Pulmonary artery endothelial cell (primary cell): ENCODE measurements at regions not wholly inside any gene's neighbourhood (a gene's known extent, or its start where the extent isn't known, plus 50 kb on each side); places are given as distances from the start of the nearest gene placed in this dataset.

ENCODE experiments used
- DNase-seq: peaks from one replicate; pipeline ENCODE4 v3.0.0-alpha.2; 2011; ENCODE audit warnings: low read depth, low spot score

DNA sequence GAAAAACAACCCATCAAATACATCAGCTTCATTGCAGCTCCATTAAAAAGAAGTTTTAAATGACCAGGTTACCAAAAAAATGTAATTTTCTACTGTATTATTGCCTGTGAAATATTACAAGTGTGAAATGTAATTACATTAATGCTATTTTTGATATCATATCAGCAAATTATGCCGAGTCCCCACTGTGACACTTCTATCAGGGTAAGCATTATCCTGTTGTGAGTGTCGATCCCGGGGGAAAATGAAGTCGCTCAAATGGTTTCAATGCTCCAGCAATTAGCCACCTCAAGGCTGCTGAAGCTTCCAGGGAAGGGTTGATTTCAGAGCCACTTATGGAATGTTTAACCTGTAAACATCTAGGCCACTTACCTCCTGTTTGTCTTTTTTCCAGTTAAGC is 70.4 kb downstream of the RCN1 start:
- no peak for DNase-seq

DNA sequence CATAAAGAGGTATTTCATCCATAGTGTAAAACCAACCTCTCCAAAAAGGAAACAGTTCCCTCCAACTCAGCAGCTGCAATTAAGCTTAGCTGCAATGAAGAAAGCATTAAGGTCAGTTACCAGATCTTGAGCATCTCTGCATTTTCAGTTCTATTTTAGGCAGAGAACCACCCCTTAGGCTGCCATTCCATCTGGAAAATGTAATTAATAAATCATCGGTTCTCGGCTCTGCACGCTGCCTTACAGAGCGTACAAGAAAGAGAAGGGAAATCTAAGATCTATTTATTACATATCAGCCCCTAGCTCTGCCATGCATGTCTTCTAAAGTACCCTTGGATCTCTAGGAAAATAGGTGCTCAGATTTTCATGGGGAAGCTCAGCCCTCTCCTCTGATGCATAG is 71.5 kb downstream of the RCN1 start:
- DNase-seq: no peak

DNA sequence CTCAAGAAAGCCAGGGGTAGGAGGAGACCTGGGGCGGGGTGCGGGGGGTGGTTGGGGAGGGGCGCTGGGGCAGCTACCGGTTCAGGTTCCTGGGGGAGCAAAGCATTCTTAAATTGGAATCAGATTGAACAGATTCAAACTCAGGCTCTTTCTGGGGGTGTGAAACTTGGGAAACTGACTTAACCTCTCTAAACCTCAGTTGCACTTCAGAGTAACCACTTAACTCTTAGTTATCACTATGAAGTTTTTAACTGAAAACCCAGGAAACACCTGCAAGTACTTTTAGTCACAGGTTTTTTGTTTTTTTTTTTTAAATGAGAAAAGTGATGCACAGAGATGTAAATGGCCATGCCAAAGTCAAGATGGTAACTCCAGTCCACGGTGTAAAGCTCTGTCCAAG is 72.0 kb downstream of the RCN1 start:
- DNase-seq: no peak

DNA sequence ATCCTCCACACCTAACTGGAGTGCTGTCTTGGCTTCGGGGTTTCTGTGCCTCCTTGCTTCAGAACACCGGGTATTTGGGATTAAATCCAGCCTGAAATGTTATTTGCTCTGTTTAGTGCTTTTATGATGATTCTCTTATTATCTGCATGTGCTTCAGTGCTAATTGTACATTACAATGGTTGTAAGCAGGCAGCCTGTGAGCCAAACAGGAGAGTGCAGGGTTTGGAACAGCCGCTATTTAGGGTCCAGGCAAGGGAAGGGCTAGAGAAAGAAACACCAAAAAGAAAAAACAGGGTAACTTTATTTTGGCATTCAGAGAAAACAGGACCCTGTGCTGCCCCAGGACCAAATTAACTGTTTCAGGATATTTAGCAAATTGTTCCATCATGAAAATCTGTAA is 72.7 kb downstream of the RCN1 start:
- no peak for DNase-seq

DNA sequence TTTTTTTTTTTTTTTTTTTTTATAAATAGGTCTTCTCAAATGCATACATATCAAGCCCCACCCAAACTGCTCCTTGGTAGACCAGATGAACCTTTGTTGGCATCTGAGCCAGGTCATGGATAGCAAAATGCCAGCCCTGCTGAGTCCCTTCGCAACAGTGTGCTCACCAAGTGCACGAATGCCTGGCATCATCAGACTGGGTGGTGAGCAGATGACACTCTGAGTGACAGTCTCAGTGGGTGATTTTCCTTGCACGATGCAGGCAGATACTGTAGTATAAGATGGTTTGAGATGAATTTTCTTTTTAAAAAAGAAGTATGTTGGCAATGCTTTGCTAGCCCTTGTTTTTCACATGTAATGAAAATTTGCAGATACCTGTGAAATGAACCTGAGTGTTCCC is 74.0 kb downstream of the RCN1 start:
- no peak for DNase-seq

DNA sequence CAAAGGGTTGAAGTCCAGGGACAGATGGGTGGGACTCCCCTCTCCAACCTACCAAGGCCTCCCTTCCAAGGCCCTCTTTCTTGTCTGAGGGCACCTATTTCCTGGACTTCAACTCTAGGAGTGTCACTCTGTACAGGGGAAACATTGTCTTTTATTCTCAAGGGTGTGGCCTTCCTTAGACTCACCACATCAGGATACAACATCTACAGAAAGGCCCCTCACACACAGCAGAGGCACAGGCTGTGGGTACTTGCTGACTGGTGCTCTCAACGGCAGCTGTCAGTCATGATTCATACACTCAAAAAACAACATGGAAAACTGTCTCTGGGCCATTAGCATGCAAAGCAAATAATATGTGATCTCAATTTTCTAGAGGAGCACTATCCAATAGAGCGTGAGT is 78.0 kb downstream of the RCN1 start:
- DNase-seq: no peak

DNA sequence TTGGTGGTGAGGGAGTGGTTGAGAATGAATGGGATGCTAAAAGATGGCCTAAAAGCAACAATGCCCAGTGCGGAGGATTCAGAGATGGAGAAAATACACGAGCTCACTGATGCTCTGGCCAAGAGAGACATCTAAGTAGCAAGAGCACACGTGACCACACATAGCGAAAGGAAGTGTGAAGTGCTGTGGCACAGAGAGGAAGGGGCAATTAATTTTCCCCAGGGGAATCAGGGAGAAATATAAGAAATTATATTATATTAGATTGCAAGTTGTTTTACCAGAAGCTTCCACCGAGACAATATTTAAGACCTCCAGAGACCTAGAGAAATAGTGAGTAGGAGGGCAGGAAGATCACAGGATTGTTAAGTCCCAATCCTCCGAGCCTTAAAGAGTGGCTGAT is 80.6 kb downstream of the RCN1 start:
- no peak for DNase-seq

DNA sequence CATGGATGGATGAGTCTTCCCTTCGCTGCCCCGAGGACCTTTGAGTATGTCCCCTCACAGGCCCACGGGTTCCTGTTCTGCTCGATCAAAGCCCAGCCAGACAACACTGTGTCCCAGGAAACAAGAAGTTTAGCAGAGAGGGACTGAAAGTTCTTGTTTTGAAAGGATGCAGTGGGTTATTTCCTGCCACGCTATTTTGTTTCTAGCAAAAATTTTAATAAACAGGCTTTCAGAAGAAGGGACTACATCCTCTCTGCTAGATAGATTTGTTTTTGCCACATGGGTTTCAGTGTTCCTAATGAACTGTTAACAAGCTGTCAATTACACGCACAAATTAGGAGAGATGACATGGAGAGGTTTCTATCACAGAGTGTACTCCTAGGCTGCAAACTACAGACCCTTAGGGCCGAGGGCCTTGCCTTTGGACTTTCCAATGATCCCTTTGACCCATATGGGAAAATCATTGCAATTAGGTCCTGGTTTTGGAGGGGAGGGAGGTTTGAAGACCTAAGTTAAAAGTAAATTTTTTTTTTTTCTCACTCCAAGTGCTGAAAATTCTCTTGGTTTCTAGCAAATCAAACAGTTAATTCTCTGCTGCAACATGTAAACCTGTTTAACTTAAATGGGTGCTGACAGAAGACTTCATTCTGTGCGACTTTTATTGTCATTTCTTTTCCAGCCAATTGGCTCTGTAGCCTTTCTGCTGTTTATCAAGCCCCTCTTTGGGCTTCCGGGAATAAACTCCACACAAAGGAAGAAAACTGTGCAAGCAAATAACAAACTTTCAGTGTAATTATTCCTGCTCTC is 81.4 kb downstream of the RCN1 start:
- no peak for DNase-seq

DNA sequence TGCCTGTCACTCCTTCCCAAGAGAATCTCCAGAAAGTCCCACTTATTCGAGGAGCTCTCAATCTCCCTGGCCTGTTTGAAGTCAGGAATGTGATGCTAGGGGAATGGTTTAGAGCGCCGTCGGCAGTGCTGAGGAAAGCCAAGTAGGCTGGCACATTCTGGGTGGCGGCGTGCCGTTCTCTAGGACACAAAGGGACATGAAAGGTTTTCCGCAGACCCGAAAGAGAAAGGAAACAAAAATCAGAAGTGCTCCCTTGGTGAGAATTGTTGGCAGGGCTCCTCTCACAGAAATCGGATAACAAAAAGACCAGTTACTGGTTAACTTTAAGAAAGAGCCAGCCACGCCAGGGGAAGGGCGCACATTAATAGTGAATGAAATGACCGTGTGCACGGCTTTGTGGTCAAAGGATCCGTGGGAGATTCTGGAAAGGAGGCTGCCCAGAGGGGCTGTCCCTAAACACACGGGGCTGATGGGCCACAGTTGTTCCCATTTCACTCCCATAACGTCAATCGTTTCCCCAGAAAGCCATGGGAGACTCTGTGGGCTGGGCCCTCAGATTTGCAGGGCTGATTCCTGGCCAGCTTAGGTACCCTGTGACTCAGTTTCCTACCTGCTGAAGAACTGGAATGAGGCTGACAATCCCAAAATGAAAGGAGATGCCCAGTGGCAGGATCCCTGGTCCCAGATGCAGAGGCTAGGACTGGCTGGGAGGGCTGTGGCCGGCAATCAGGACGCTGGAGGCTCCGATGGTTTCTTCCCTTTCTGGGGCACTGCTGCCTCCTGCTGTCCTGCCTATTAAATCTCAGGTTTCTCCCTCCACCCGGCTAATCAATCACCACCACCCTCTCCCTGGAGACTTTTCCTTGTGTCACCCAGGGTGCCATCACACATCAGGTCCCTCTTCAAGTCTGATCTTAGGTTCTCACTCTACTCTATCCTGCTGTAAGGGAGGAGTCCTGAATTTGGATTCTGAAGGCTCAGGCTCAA is 82.3 kb downstream of the RCN1 start:
- DNase-seq: peak; percentile 27

DNA sequence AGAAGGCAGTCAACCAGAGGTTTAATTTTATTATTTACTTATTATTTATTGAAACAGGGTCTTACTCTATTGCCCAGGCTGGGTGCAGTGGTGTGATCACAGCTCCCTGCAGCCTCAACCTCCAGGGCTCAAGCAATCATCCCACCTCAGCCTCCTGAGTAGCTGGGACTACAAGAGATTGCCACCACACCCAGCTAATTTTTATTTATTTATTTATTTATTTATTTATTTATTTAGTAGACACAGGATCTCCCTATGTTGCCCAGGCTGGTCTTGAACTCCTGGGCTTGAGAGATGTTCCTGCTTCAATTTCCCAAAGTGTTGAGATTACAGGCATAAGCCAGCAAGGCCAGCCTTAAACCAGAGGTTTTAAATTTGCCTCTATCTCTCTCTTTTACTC is 83.1 kb downstream of the RCN1 start:
- no peak for DNase-seq

DNA sequence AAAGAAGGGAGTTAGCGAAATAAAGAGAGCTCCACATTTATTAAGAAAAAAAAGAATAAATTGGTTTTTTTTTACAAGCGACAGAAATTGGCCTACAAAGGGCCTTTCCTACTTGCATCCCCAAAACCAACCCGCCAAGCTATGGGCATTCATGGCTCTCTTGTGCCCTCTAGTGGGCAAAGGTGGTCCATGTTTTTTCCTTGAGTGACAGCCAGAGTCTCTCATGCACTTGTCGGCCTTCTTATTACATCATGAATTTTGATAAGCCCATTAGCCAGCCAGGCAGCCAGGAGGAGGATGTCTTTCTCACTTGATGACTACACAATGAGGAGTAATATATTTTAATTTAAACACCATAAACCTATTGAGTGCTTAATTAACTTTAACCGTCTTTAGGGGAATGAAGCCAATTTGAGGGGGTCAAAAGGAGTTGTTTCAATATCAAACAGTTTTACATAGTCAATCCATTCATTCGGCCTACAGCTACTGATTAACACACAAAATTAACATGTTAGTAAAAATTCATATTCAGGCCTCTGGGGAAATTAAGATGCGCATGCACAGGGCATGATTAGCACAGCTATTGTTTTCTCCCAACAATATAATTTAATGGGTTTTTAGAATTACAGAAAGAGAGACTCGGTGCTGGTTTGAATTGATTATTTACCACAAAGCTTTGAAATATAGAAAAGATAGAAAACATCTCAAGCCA is 85.5 kb downstream of the RCN1 start:
- DNase-seq: peak; percentile 58

DNA sequence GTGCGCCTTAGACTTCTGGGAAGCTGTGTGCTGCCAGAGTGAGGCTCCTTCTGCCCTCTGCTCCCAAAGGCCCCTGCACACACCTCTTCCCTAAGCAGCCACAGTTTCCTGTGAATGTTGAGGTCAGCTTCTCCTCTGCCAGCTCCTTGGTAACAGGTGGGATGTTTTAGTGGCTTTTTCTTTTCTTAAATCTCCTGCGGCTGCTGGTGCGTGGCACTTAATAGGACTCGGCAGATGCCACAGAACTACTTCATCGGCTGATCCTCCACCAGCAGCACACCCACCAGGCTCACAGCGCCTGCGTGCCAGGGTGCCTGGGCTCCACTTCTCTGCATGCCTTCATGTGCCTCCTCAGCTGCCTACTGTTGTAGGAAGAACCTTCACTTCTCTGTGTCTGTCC is 87.8 kb downstream of the RCN1 start:
- no peak for DNase-seq

DNA sequence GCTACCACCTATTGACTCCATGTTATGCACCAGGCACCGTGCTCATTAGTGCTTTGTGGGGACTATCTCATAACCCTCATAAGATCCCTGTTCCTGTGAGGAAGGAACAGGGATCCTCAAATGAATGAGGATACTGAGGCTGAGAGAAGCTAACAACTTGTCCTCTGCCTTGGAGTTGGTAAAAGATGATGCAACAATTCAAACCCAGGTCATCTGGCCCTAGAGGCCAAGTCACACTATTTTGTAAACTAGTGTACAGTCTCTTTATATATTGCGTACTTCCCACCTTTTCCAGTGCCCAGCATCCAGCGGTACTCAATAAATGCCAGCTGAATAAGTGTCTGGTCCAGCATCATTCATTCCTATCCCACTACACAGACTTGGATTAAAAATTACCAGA is 92.6 kb downstream of the RCN1 start:
- DNase-seq: no peak

DNA sequence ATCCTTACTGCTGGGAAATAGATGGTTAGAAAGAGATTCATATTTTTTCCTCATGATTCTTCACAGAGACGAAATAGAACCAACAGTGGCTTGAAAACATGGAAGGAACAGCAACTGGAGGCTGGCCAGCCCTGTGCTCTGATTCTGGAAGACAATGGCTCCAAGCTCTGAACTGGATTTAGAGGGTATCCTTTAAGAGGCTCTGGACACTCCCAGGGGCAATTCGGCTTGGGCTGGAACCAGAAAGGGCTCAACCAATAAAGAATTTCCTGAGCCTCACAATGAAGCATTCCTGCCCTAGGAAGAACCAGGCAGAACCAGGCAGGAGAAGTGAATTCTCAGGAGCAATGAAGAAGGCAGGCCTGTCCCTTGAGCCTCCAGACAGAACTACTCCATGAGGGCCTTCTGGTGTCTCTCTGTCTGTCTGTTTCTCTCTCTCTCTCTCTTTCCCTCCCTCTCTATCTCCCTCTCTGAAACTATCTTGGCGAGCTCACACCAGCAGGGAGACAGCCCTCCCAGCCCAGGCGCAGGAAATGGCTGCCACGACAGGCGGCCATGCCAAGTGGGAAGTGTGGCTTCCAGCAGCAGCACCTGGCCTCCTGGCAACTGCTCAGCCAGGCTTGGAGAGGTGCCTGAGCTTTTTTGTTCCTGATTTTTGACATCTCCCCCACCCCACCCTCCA is 93.3 kb downstream of the RCN1 start:
- no peak for DNase-seq

DNA sequence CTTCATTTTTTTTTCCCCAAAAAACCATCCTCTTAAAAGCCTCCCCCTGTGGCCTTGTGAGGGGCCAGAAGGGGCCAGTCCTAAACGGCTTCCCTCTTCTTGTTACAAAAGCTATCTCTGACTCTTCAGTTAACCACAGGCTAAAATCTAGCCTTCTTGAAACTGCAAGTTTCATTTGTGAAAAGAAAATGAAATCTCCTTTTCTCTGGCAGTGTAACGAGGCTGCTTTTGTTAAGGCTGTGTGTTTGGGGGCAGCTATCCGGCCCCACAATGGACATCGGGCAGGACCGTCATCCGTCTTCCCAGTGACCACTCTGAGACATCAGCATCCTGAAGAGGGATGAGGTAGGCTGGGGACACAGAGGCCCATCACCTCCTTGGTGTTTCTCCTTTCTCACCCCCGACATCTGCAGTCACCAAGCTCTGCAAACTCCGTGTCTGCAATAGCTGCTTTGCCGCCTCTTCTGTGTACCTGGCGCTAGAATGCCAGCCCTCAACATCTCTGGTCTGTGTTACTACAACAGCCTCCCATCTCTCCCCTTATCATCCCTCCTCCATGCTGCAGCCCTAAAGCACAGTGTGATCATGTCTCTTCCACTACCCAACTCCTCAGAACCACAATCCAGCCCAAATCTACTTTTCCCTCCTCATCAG is 94.0 kb downstream of the RCN1 start:
- DNase-seq: no peak

DNA sequence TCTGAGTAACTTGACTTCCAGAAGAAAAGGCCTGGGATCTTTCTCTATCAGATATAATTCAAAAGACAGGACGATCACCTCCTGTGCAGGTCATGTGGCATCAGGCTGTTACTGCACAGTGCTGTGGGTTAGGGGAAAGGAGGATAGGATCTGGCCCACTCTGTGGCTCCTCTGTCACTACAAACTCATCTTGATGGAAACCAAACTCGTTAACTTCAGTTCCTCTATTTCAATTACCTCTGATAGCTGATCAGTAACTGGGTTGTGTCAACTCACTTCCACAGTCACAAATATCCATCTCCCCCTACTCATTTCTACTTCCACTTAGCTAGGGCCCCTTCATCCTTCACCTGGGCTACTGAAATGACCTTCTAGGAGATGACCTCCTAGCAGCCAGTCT is 95.2 kb downstream of the RCN1 start:
- DNase-seq: no peak

DNA sequence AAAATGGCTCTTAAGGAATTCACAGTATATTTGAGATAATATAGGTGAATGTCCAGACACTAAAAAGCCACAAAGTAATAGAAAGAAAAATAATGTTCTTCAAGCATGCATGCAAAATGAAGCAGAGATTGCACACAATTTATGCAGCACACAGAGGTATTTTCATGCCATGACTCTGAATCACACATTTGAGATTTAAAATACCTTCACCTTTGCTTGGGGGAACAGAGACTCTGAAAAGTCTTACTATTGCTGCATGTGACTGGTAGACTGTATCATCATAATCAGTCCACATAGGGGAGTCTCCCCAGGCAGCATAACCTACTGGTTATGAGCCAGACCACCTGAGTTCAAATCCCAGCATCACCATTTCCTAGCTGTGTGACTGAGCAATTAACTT is 96.2 kb downstream of the RCN1 start:
- no peak for DNase-seq

DNA sequence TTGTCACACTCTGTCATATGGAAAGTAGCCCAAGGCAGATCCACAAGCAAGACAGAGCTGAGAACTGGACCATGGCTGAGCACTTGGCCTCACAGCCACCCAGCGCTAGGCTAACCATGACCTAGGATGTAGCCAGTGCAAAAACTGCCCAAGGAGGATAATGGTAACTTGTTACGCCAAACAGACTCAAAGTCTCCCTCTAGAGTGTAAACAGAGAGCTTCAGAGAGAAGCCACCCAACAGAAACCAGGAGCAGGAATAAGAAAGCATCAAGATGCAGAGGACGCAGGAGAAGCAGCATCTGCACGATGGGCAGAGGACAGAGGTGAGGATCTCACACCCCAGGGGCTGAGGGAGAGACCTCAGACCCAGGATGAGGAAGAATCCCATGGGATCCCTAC is 97.9 kb downstream of the RCN1 start:
- no peak for DNase-seq

DNA sequence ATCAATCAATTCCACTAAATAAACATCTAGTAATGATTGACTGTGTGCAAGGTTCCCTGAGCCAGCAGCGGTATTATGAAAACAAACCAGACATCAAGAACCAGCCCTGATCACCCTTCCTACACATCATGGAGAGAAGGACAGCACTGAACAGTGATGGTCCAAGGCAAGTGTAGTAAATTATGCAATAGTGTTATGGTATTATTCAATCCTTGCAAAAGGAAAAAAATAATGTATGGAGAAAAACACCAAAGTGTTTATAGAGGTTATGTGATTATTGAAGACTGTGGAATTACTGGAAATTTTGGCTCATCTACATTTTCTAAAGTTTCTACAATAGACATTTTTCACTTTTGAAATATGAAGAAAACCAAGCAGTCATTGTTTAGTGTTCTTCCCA is 105.3 kb downstream of the RCN1 start:
- DNase-seq: no peak

DNA sequence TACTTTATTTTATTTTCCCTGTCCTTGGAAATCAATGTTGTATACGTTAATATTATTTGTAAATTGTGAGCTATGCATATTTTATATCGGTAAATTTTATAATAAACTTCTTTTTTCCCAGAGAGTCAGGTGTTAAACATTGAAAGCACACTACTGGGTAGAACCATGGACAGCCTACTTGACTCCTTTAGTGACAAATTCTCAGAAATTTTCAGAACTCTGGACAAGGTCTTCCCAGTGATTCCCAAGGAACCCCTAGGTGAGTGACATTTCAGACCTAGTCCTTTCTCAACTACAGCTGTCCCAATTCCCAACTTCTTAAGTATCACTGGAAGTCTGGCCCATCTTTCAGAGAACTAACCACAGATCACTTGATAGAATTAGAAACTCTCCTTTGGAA is 107.2 kb downstream of the RCN1 start:
- DNase-seq: no peak
